Transverse colon (tissue), 4 donors: ENCODE measurements at regions not wholly inside any gene's neighbourhood (a gene's known extent, or its start where the extent isn't known, plus 50 kb on each side); places are given as distances from the start of the nearest gene placed in this dataset.

Source experiments
- DNase-seq: peaks from one replicate; pipeline ENCODE4 v3.0.0-alpha.2; 2019
- H3K27ac ChIP-seq, 4 donors: fragments of 200-600 bp; sonication (generic); 2 replicates each; pipeline ENCODE4 v1.5.1; 2016 to 2018; ENCODE audit warnings: inconsistent platforms in 4 of 4
- H3K27me3 ChIP-seq: fragments of 200-600 bp; sonication (generic); 2 replicates; pipeline ENCODE4 v1.5.1; 2017; ENCODE audit warnings: inconsistent platforms
- H3K36me3 ChIP-seq, 4 donors: fragments of 200-600 bp; sonication (generic); 2 replicates each; pipeline ENCODE4 v1.5.1; 2017 to 2019; ENCODE audit warnings: inconsistent platforms in 4 of 4
- H3K4me1 ChIP-seq, 4 donors: fragments of 200-600 bp; sonication (generic); 2 replicates each; pipeline ENCODE4 v1.5.1; 2017 to 2020; ENCODE audit warnings: inconsistent platforms in 4 of 4
- H3K4me3 ChIP-seq, 4 donors: fragments of 200-600 bp; sonication (generic); 1 replicate in 1 of 4; 2 replicates in 3 of 4; pipeline versions ENCODE4 v1.5.1 to v1.6.1; 2017 to 2019; ENCODE audit warnings: inconsistent platforms in 4 of 4
- H3K9me3 ChIP-seq, 2 donors: fragments of 200-600 bp; sonication (generic); 2 replicates each; pipeline ENCODE4 v1.5.1; 2017 to 2019; ENCODE audit warnings: inconsistent platforms in 2 of 2
- EP300 ChIP-seq: sonication (generic); formaldehyde crosslinking; IDR thresholded peaks from one replicate; pipeline ENCODE4 v1.6.1; 2017; ENCODE audit warnings: antibody characterized with exemption, low read depth
- POLR2A ChIP-seq: fragments of 450-650 bp; IDR thresholded peaks from one replicate; pipeline ENCODE4 v1.6.1; 2016; ENCODE audit warnings: antibody characterized with exemption, mild to moderate bottlenecking, moderate library complexity
- POLR2AphosphoS5 ChIP-seq, 3 donors: sonication (generic); formaldehyde crosslinking; IDR thresholded peaks; one replicate each; pipeline ENCODE4 v1.6.1; 2016; ENCODE audit warnings: antibody characterized with exemption in 3 of 3
- WGBS, 2 donors: methylation state at CpG; one replicate each; pipeline ENCODE4 v1.1.5; 2018; ENCODE audit warnings: low coverage in 1 of 2; 5-methylcytosine and 5-hydroxymethylcytosine counted together
- in situ Hi-C, 4 donors: fragments of 200-750 bp; cut with MboI; loops; one replicate each; pipeline versions ENCODE4 v1.15.0 to v1.15.1; 2017; ENCODE audit warnings: low sequenced_read_pairs in 3 of 4, low pct_ligation_motif_present in 1 of 4, low pct_unique_long_range_greater_than_20kb in 1 of 4
- intact Hi-C: fragments of 100-400 bp; cut with DNase I; formaldehyde crosslinking; loops from one replicate; pipeline ENCODE4 v1.15.1; 2023; ENCODE audit warnings: low total_unique reads
- TF ChIP-seq, protein P1 (sequence below), 5 experiments: fragments of 200-600 bp in 3 of 5; fragments of 450-650 bp in 2 of 5; sonication (generic) in 3 of 5; IDR thresholded peaks; 1 replicate in 2 of 5; 2 replicates in 3 of 5; pipeline ENCODE4 v1.5.1; 2016 to 2017; ENCODE audit warnings: antibody characterized with exemption in 5 of 5, inconsistent platforms in 3 of 5, mild to moderate bottlenecking in 2 of 5, moderate library complexity in 1 of 5

DNA sequence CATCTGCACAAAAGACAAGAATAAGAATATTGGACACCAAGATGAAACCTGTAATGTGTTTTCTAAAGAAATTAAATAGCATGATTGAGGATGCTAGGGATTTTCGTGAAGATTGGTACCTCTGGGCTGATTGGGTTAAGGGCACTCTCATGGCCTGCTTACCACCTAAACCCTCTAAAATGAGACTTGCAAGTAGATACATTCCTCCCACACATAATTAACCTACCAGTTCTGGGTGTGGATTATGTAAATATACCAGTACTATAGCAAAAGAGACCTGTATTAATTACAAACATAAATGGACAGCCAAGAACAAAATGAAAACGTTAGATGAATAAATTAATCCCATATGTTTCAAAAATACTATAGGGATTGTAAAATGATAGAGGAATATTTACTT is 1069.6 kb upstream of the B3GALT2 start:
- no peaks in the 10 kb centered on the region for H3K9me3 ChIP-seq
- WGBS, 2 donors = 58 to 68% methylated on average over 2 of the region's 2 CpGs
- in situ Hi-C loops (no loop called here), intact Hi-C loops (no loop called here)
- no peaks in the 10 kb centered on the region for H3K27me3 ChIP-seq
- no peak overlapping the region for H3K4me3 ChIP-seq
- TF ChIP-seq POLR2A = no peak
- no peak for TF ChIP-seq EP300
- TF ChIP-seq, protein P1, sequence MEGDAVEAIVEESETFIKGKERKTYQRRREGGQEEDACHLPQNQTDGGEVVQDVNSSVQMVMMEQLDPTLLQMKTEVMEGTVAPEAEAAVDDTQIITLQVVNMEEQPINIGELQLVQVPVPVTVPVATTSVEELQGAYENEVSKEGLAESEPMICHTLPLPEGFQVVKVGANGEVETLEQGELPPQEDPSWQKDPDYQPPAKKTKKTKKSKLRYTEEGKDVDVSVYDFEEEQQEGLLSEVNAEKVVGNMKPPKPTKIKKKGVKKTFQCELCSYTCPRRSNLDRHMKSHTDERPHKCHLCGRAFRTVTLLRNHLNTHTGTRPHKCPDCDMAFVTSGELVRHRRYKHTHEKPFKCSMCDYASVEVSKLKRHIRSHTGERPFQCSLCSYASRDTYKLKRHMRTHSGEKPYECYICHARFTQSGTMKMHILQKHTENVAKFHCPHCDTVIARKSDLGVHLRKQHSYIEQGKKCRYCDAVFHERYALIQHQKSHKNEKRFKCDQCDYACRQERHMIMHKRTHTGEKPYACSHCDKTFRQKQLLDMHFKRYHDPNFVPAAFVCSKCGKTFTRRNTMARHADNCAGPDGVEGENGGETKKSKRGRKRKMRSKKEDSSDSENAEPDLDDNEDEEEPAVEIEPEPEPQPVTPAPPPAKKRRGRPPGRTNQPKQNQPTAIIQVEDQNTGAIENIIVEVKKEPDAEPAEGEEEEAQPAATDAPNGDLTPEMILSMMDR (IDR thresholded peaks at IDR 0.05) = no peak
- TF ChIP-seq POLR2AphosphoS5 (IDR thresholded peaks at IDR 0.05) = no peak
- H3K36me3 ChIP-seq = no peaks in the 10 kb centered on the region
- no peaks in the 10 kb centered on the region for H3K4me1 ChIP-seq
- no peak overlapping the region for H3K27ac ChIP-seq
- DNase-seq = no peak

DNA sequence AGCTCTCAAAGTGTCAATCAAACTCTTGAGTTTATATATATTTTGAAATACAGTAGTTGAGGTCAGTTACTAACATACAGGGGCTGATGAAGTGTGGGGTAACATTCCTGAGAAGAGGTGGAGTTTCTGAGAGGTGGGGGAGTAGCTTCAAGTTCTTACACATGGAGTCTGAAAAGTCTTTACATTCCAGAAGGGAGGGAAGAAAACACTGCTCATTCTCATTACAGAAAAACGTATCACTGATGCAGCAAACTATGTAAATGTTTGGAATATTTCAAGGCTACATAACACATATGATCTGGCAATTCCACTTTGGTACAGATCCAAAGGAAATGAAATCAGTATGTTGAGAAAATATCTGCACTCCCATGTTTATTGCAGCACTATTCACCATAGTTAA is 1065.8 kb upstream of the B3GALT2 start:
- 30% methylated on average over 1 of the region's 1 CpG for WGBS, 2 donors
- in situ Hi-C loops = no loop called here
- intact Hi-C loops = no loop called here
- no peaks in the 10 kb centered on the region for H3K9me3 ChIP-seq
- H3K4me3 ChIP-seq = no peak overlapping the region
- H3K27me3 ChIP-seq = no peaks in the 10 kb centered on the region
- no peaks in the 10 kb centered on the region for H3K36me3 ChIP-seq
- no peak for DNase-seq
- H3K4me1 ChIP-seq = no peaks in the 10 kb centered on the region
- no peak overlapping the region for H3K27ac ChIP-seq
- TF ChIP-seq, protein P1 (IDR thresholded peaks at IDR 0.05) = no peak
- TF ChIP-seq POLR2A = no peak
- no peak for TF ChIP-seq EP300
- no peak for TF ChIP-seq POLR2AphosphoS5 (IDR thresholded peaks at IDR 0.05)

DNA sequence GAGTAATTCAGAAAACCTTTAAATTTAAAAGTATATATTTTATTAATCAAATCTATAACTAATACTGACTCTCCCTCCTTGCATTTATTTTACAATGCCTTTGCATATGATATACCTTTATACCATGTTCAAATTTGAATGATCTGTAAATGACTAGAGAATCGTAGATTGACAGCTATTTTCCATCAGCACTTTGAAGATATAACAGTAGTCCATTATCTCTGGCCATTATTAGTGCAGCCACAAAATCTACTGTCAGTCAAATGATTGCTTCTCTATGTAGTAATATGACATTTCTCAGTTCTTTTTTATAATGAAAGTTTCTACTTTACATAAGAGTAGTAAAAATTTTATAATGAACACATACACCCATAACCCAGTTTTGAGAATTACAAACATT is 1054.8 kb upstream of the B3GALT2 start:
- no peak overlapping the region for H3K4me3 ChIP-seq
- WGBS, 2 donors = 71 to 93% methylated on average over 1 of the region's 1 CpG
- in situ Hi-C loops (no loop called here), intact Hi-C loops (no loop called here)
- H3K36me3 ChIP-seq = no peaks in the 10 kb centered on the region
- no peaks in the 10 kb centered on the region for H3K9me3 ChIP-seq
- DNase-seq = no peak
- H3K4me1 ChIP-seq = no peaks in the 10 kb centered on the region
- TF ChIP-seq POLR2AphosphoS5 (IDR thresholded peaks at IDR 0.05) (no peak), EP300 (no peak), POLR2A (no peak)
- TF ChIP-seq, protein P1 (IDR thresholded peaks at IDR 0.05) = no peak
- no peaks in the 10 kb centered on the region for H3K27me3 ChIP-seq
- no peak overlapping the region for H3K27ac ChIP-seq

DNA sequence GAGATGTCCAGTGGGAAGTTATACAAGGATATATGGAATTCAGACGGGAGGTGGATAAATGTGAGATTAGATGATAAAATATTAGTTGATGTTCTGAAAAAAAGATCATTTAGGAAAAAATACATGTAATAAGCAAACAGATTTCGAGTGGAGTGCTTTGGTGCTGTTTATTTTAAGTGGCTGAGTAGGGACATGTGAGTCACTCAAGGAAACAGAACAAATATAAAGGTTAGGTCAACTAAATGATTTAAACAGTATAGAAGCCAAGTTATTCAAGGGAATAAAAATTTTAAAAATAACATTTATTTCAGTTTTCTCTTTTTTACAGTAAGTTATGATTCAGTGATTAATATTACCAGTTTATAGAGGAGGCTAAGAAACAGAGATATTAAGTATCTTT is 1046.7 kb upstream of the B3GALT2 start:
- H3K36me3 ChIP-seq = no peaks in the 10 kb centered on the region
- H3K27ac ChIP-seq = no peak overlapping the region
- no peak overlapping the region for H3K4me3 ChIP-seq
- TF ChIP-seq, protein P1 (IDR thresholded peaks at IDR 0.05) = no peak
- TF ChIP-seq EP300 (no peak), POLR2A (no peak), POLR2AphosphoS5 (IDR thresholded peaks at IDR 0.05) (no peak)
- intact Hi-C loops = no loop called here
- no peaks in the 10 kb centered on the region for H3K9me3 ChIP-seq
- H3K4me1 ChIP-seq = no peaks in the 10 kb centered on the region
- 55 to 58% methylated on average over 2 of the region's 2 CpGs for WGBS, 2 donors
- no peaks in the 10 kb centered on the region for H3K27me3 ChIP-seq
- in situ Hi-C loops = no loop called here
- DNase-seq = no peak
